SK-N-MC (cell line): ENCODE measurements at regions not wholly inside any gene's neighbourhood (a gene's known extent, or its start where the extent isn't known, plus 50 kb on each side); places are given as distances from the start of the nearest gene placed in this dataset.

Experiments used
- EZH2 ChIP-seq: fragments of 200-600 bp; sonication (generic); IDR thresholded peaks from one replicate; pipeline ENCODE4 v1.6.1; 2017; ENCODE audit warnings: antibody characterized with exemption
- POLR2AphosphoS5 ChIP-seq: IDR thresholded peaks from 2 replicates; pipeline ENCODE4 v1.6.1; 2012; ENCODE audit warnings: mild to moderate bottlenecking, low read depth, low read length, borderline replicate concordance

GRCh38 chrX:22730542-22730941, 269.2 kb upstream of the DDX53 start:
- TF ChIP-seq POLR2AphosphoS5 (no peak), EZH2 (no peak)
